RWPE1 (cell line): ENCODE measurements at regions not wholly inside any gene's neighbourhood (a gene's known extent, or its start where the extent isn't known, plus 50 kb on each side); places are given as distances from the start of the nearest gene placed in this dataset.

Source experiments
- CTCF ChIA-PET: fragments of 350-600 bp; sonication (Branson Sonifier 250); formaldehyde crosslinking; extraction: SDS; loops from one replicate; lab custom pipeline; 2021; lab: Yijun Ruan, JAX
- POLR2A ChIA-PET: fragments of 400-600 bp; formaldehyde crosslinking; extraction: SDS; loops from one replicate; lab custom pipeline; 2020; ENCODE audit warnings: antibody characterized with exemption; ENCODE audit not compliant: low non-redundant PET; lab: Yijun Ruan, JAX
- DNase-seq: peaks from one replicate; pipeline ENCODE4 v3.0.0; 2012; ENCODE audit warnings: low spot score
- H3K27ac ChIP-seq: fragments of 450-650 bp; 2 replicates; pipeline ENCODE4 v1.5.1; 2017
- CTCF ChIP-seq: fragments of 450-650 bp; conservative IDR thresholded peaks from 2 replicates; pipeline ENCODE4 v1.5.1; 2017; ENCODE audit warnings: low read depth, mild to moderate bottlenecking

- CTCF ChIA-PET, result no interaction called here
- POLR2A ChIA-PET, result no interaction called here
- H3K27ac ChIP-seq, result no peak overlapping the region
- no peak for TF ChIP-seq CTCF
- no peak for DNase-seq
Observed at GRCh38 chr1:88140325-88140724, 543.7 kb upstream of the PKN2 start.

GRCh38 chr1:88141499-88142074 lies 542.5 kb upstream of the PKN2 start:
- CTCF ChIA-PET, result no interaction called here
- H3K27ac ChIP-seq, result no peak overlapping the region
- DNase-seq, result no peak
- TF ChIP-seq CTCF, result no peak
- POLR2A ChIA-PET, result interaction anchor here (0.6 kb wide), 1 partner anchor 119 kb away, joined by 4 read pairs; no protein-coding TSS in a partner anchor

GRCh38 chr1:88145752-88146151 lies 538.3 kb upstream of the PKN2 start:
- ChIA-PET POLR2A (no interaction called here), CTCF (no interaction called here)
- TF ChIP-seq CTCF, result no peak
- no peak overlapping the region for H3K27ac ChIP-seq
- no peak for DNase-seq

- TF ChIP-seq CTCF, result no peak
- ChIA-PET CTCF (no interaction called here), POLR2A (no interaction called here)
- H3K27ac ChIP-seq, result no peak overlapping the region
- DNase-seq, result no peak
Observed at GRCh38 chr1:88149686-88150085, 534.4 kb upstream of the PKN2 start.

- no peak for DNase-seq
- TF ChIP-seq CTCF, result no peak
- CTCF ChIA-PET, result no interaction called here
- H3K27ac ChIP-seq, result no peak overlapping the region
- POLR2A ChIA-PET, result no interaction called here
Observed at GRCh38 chr1:88150330-88150729, 533.7 kb upstream of the PKN2 start.

- POLR2A ChIA-PET, result no interaction called here
- no peak for DNase-seq
- no peak for TF ChIP-seq CTCF
- no peak overlapping the region for H3K27ac ChIP-seq
- CTCF ChIA-PET, result no interaction called here
Observed at GRCh38 chr1:88163187-88163586, 520.9 kb upstream of the PKN2 start.

GRCh38 chr1:88168126-88168525 lies 515.9 kb upstream of the PKN2 start:
- DNase-seq, result no peak
- no peak overlapping the region for H3K27ac ChIP-seq
- no peak for TF ChIP-seq CTCF
- ChIA-PET POLR2A (no interaction called here), CTCF (interaction anchor here (0.6 kb wide), 1 partner anchor 193 kb away, joined by 3 read pairs; no protein-coding TSS in a partner anchor)
